ENCODE measurements at regions not wholly inside any gene's neighbourhood (a gene's known extent, or its start where the extent isn't known, plus 50 kb on each side); places are given as distances from the start of the nearest gene placed in this dataset.
"Not testable (repeated sequence)": the region's sequence is repeated elsewhere in the genome, so short reads cannot be mapped to it uniquely, and the experiment has no call there.

GRCh38 chr3:178211086-178211485 lies 325.1 kb upstream of the KCNMB2 start:
- TF ChIP-seq SIN3A (conservative IDR thresholded peaks at IDR 0.05 in 1 of 2, IDR thresholded peaks at IDR 0.05 in 1 of 2; ENCODE audit: low read depth in 1 of 2, low read length in 2 of 2); GTF2F1 (IDR thresholded peaks at IDR 0.05; ENCODE audit: borderline replicate concordance, low read depth, low read length); EP300 (IDR thresholded peaks at IDR 0.05; ENCODE audit: borderline replicate concordance in 1 of 2, low read depth in 2 of 2, low read length in 2 of 2): not testable (repeated sequence)
- TF ChIP-seq, protein P1, sequence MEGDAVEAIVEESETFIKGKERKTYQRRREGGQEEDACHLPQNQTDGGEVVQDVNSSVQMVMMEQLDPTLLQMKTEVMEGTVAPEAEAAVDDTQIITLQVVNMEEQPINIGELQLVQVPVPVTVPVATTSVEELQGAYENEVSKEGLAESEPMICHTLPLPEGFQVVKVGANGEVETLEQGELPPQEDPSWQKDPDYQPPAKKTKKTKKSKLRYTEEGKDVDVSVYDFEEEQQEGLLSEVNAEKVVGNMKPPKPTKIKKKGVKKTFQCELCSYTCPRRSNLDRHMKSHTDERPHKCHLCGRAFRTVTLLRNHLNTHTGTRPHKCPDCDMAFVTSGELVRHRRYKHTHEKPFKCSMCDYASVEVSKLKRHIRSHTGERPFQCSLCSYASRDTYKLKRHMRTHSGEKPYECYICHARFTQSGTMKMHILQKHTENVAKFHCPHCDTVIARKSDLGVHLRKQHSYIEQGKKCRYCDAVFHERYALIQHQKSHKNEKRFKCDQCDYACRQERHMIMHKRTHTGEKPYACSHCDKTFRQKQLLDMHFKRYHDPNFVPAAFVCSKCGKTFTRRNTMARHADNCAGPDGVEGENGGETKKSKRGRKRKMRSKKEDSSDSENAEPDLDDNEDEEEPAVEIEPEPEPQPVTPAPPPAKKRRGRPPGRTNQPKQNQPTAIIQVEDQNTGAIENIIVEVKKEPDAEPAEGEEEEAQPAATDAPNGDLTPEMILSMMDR (IDR thresholded peaks at IDR 0.05; ENCODE audit: control extremely low read depth in 1 of 3, insufficient read depth in 1 of 3, low read depth in 1 of 3, low read length in 3 of 3), result not testable (repeated sequence)
